ENCODE measurements at regions not wholly inside any gene's neighbourhood (a gene's known extent, or its start where the extent isn't known, plus 50 kb on each side); places are given as distances from the start of the nearest gene placed in this dataset.

GRCh38 chr6:48176645-48177308, 65.8 kb upstream of the PTCHD4 start:
- TF ChIP-seq CTCF (IDR thresholded peaks at IDR 0.05; ENCODE audit: insufficient read depth, low read length) (no peak), GABPA (IDR thresholded peaks at IDR 0.05; ENCODE audit: low read depth) (no peak), POLR2AphosphoS5 (IDR thresholded peaks at IDR 0.05; ENCODE audit: low read depth) (no peak), REST (IDR thresholded peaks at IDR 0.05; ENCODE audit: insufficient replicate concordance, low read depth) (no peak), SPI1 (IDR thresholded peaks at IDR 0.05; ENCODE audit: borderline replicate concordance, low read depth) (no peak)
